ENCODE measurements at regions not wholly inside any gene's neighbourhood (a gene's known extent, or its start where the extent isn't known, plus 50 kb on each side); places are given as distances from the start of the nearest gene placed in this dataset.

GRCh38 chr5:50958852-50959457 is 292.5 kb downstream of the PARP8 start:
- intact Hi-C loops (cut with DNase I, micrococcal nuclease): loop anchor here in 1 of 2 experiments (1.0 kb wide), 1 partner anchor 1698 kb away; no protein-coding TSS in a partner anchor
- Mint-ChIP-seq H3K36me3 (ENCODE audit: low read depth) (no peaks in the 10 kb centered on the region), H3K4me3 (no peak overlapping the region), H3K4me1 (ENCODE audit: low read depth) (peaks cover 10% of the 10 kb centered on the region), H3K27ac (no peak overlapping the region), H3K27me3 (peaks cover 76% of the 10 kb centered on the region), H3K9me3 (no peaks in the 10 kb centered on the region)
- H3K4me3 ChIP-seq (ENCODE audit: low read length): no peak overlapping the region
- ChIA-PET POLR2A (no interaction called here), CTCF (interaction anchor here (0.7 kb wide), 1 partner anchor 21 kb away, joined by 3 read pairs; no protein-coding TSS in a partner anchor)
- H3K36me3 ChIP-seq (ENCODE audit: insufficient read depth, low read length): no peaks in the 10 kb centered on the region
- peaks cover 13% of the 10 kb centered on the region for H3K4me1 ChIP-seq (ENCODE audit: insufficient read depth, low read length)
- ATAC-seq (ENCODE audit: poor library complexity) (no peak), DNase-seq (peak in 4 of 14 experiments; percentile 11 to 44 (median 36))
- H3K27ac ChIP-seq (ENCODE audit: low read depth in 1 of 2, low read length in 2 of 2): no peak overlapping the region
- TF ChIP-seq CTCF (IDR thresholded peaks at IDR 0.05): peak; percentile 31
- H3K27me3 ChIP-seq (ENCODE audit: control insufficient read depth in 1 of 2, insufficient read depth in 2 of 2, low read length in 2 of 2): peaks cover 15 to 23% of the 10 kb centered on the region in 2 experiments
- peaks cover 0 to 11% of the 10 kb centered on the region in 2 experiments for H3K9me3 ChIP-seq (ENCODE audit: control insufficient read depth in 1 of 2, insufficient read depth in 1 of 2, low read length in 2 of 2)

GRCh38 chr5:50962934-50963872 is 296.8 kb downstream of the PARP8 start:
- peaks cover 41% of the 10 kb centered on the region for H3K4me1 ChIP-seq (ENCODE audit: insufficient read depth, low read length)

More at GRCh38 chr5:50962934-50963872, 296.8 kb downstream of the PARP8 start:
- ChIA-PET POLR2A (no interaction called here), CTCF (interaction anchor here (0.8 kb wide), 1 partner anchor 1694 kb away, joined by 5 read pairs; no protein-coding TSS in a partner anchor)
- H3K9me3 ChIP-seq (ENCODE audit: control insufficient read depth in 1 of 2, insufficient read depth in 1 of 2, low read length in 2 of 2): peaks cover 0 to 30% of the 10 kb centered on the region in 2 experiments
- Mint-ChIP-seq H3K4me1 (ENCODE audit: low read depth) (peaks cover 43% of the 10 kb centered on the region), H3K27me3 (peaks cover 90% of the 10 kb centered on the region), H3K4me3 (peak overlapping the region; percentile 75), H3K27ac (no peak overlapping the region), H3K36me3 (ENCODE audit: low read depth) (no peaks in the 10 kb centered on the region), H3K9me3 (no peaks in the 10 kb centered on the region)
- peak; percentile 64 for TF ChIP-seq CTCF (IDR thresholded peaks at IDR 0.05)
- H3K27me3 ChIP-seq (ENCODE audit: control insufficient read depth in 1 of 2, insufficient read depth in 2 of 2, low read length in 2 of 2): peaks cover 49 to 60% of the 10 kb centered on the region in 2 experiments
- H3K27ac ChIP-seq (ENCODE audit: low read depth in 1 of 2, low read length in 2 of 2): no peak overlapping the region
- peak overlapping the region; percentile 47 for H3K4me3 ChIP-seq (ENCODE audit: low read length)
- DNase-seq: peak in 13 of 14 experiments; percentile 23 to 74 (median 42)
- intact Hi-C loops (cut with DNase I, micrococcal nuclease): loop anchor here (5.0 kb wide), 3 partner anchors 1599 to 1954 kb away; no protein-coding TSS in a partner anchor
- H3K36me3 ChIP-seq (ENCODE audit: insufficient read depth, low read length): no peaks in the 10 kb centered on the region
- ATAC-seq (ENCODE audit: poor library complexity): peak; percentile 61
